ENCODE measurements at regions not wholly inside any gene's neighbourhood (a gene's known extent, or its start where the extent isn't known, plus 50 kb on each side); places are given as distances from the start of the nearest gene placed in this dataset.

DNA sequence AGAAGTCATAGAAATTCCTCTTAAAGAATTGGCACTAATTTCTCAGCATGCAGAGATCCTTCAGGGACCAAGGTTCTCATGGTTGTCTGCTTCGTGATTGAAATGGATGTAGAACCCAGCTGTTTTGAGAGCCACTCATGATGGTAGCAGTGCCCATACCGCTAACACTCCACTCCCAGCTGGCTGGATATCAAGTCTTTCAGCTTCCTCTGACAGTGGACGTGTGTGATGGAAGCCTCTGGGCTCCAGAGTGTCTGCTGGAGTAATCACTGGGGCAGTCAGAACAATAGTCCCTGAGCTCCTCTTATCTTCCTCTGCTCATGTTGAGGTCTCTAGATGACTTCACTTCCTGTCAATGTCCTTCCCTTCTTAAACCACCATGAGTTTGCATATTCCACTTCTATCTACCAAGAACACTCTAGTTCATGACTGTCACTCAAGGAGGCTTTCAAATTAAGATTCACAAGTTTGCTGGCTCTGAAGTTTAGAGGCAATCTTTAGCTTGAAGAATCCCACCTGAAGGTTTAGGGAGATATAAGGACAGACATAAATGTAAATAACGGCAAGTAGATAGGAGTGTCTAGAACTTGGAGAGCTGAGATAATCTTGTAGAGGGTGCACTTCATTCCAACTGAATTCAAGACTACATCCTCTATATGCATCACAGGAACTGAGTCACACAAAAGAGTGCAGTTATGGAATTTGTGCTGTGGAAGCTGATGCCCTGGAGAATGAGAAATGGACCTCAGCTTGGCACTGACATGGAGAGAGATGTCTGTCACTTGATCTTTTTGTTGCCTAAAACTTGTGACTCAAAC lies 64.5 kb upstream of the WDR1 start:
- H2AFZ ChIP-seq, result no peak overlapping the region
- no peak overlapping the region for H3K4me3 Mint-ChIP-seq
- no peaks in the 10 kb centered on the region for H4K20me1 ChIP-seq (replicated peaks; ENCODE audit: insufficient read depth)
- H3K4me1 ChIP-seq (ENCODE audit: insufficient read depth), result no peaks in the 10 kb centered on the region
- no peaks in the 10 kb centered on the region for H3F3A ChIP-seq (replicated peaks; ENCODE audit: low read depth)
- ATAC-seq, result no peak
- DNase-seq (ENCODE audit: low spot score), result no peak
- H3K4me2 ChIP-seq, result no peak overlapping the region
- H3K27me3 ChIP-seq (ENCODE audit: insufficient read depth), result no peaks in the 10 kb centered on the region
- no peak overlapping the region for H3K27ac Mint-ChIP-seq
- no peaks in the 10 kb centered on the region for H3K79me2 ChIP-seq (replicated peaks; ENCODE audit: insufficient read depth)
- H3K36me3 Mint-ChIP-seq (ENCODE audit: low read depth), result no peaks in the 10 kb centered on the region
- H3K4me3 ChIP-seq, result no peak overlapping the region
- TF ChIP-seq NANOG (IDR thresholded peaks at IDR 0.05; ENCODE audit: borderline replicate concordance) (no peak), EZH2 (IDR thresholded peaks at IDR 0.05; ENCODE audit: low read depth, unreplicated experiment) (no peak)
- no peaks in the 10 kb centered on the region for H3K27me3 Mint-ChIP-seq (ENCODE audit: insufficient read depth, low read depth, poor library complexity)
- peaks cover 13% of the 10 kb centered on the region; the same call in 1 of the 2 replicates for H3K9me2 ChIP-seq (ENCODE audit: insufficient read depth)
- no peaks in the 10 kb centered on the region for H3K36me3 ChIP-seq (ENCODE audit: insufficient read depth)
- no peaks in the 10 kb centered on the region for H3K4me1 Mint-ChIP-seq
- H3K9me3 Mint-ChIP-seq, result no peaks in the 10 kb centered on the region; the same call in 2 of the 3 replicates
- H3K27ac ChIP-seq (ENCODE audit: low read depth), result no peak overlapping the region

DNA sequence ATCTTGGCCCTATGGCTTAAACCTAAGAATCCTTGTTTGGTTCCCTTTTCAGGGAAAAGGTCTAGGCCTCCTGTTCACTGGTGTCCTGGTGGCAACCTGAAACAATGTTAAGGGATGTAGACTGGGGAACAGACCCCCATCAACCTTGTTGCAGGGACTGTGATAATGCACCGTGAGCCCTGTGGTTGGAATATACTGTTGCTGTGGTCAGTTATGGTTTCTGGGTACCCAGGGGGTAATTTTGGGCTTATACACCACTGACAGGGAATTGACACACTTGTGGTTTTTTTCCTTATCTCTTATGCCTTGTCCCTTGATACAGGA lies 64.0 kb upstream of the WDR1 start:
- Histone ChIP-seq H3K27ac (ENCODE audit: low read depth) (no peak overlapping the region), H3K4me2 (no peak overlapping the region), H2AFZ (no peak overlapping the region), H3F3A (replicated peaks; ENCODE audit: low read depth) (no peaks in the 10 kb centered on the region), H3K9me2 (ENCODE audit: insufficient read depth) (peaks cover 13% of the 10 kb centered on the region; the same call in 1 of the 2 replicates), H3K4me1 (ENCODE audit: insufficient read depth) (no peaks in the 10 kb centered on the region), H4K20me1 (replicated peaks; ENCODE audit: insufficient read depth) (no peaks in the 10 kb centered on the region), H3K27me3 (ENCODE audit: insufficient read depth) (no peaks in the 10 kb centered on the region), H3K36me3 (ENCODE audit: insufficient read depth) (no peaks in the 10 kb centered on the region), H3K4me3 (no peak overlapping the region), H3K79me2 (replicated peaks; ENCODE audit: insufficient read depth) (no peaks in the 10 kb centered on the region)
- no peak for DNase-seq (ENCODE audit: low spot score)
- Mint-ChIP-seq H3K9me3 (no peaks in the 10 kb centered on the region; the same call in 2 of the 3 replicates), H3K27ac (no peak overlapping the region), H3K4me1 (no peaks in the 10 kb centered on the region), H3K36me3 (ENCODE audit: low read depth) (no peaks in the 10 kb centered on the region), H3K4me3 (no peak overlapping the region), H3K27me3 (ENCODE audit: insufficient read depth, low read depth, poor library complexity) (no peaks in the 10 kb centered on the region)
- ATAC-seq, result no peak
- TF ChIP-seq, protein P1, sequence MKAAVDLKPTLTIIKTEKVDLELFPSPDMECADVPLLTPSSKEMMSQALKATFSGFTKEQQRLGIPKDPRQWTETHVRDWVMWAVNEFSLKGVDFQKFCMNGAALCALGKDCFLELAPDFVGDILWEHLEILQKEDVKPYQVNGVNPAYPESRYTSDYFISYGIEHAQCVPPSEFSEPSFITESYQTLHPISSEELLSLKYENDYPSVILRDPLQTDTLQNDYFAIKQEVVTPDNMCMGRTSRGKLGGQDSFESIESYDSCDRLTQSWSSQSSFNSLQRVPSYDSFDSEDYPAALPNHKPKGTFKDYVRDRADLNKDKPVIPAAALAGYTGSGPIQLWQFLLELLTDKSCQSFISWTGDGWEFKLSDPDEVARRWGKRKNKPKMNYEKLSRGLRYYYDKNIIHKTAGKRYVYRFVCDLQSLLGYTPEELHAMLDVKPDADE (IDR thresholded peaks at IDR 0.05), result no peak
- no peak for TF ChIP-seq NANOG (IDR thresholded peaks at IDR 0.05; ENCODE audit: borderline replicate concordance)
- TF ChIP-seq, protein P2, sequence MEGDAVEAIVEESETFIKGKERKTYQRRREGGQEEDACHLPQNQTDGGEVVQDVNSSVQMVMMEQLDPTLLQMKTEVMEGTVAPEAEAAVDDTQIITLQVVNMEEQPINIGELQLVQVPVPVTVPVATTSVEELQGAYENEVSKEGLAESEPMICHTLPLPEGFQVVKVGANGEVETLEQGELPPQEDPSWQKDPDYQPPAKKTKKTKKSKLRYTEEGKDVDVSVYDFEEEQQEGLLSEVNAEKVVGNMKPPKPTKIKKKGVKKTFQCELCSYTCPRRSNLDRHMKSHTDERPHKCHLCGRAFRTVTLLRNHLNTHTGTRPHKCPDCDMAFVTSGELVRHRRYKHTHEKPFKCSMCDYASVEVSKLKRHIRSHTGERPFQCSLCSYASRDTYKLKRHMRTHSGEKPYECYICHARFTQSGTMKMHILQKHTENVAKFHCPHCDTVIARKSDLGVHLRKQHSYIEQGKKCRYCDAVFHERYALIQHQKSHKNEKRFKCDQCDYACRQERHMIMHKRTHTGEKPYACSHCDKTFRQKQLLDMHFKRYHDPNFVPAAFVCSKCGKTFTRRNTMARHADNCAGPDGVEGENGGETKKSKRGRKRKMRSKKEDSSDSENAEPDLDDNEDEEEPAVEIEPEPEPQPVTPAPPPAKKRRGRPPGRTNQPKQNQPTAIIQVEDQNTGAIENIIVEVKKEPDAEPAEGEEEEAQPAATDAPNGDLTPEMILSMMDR (conservative IDR thresholded peaks at IDR 0.05; ENCODE audit: low read depth in 2 of 2), result no peak
- TF ChIP-seq, protein P3, sequence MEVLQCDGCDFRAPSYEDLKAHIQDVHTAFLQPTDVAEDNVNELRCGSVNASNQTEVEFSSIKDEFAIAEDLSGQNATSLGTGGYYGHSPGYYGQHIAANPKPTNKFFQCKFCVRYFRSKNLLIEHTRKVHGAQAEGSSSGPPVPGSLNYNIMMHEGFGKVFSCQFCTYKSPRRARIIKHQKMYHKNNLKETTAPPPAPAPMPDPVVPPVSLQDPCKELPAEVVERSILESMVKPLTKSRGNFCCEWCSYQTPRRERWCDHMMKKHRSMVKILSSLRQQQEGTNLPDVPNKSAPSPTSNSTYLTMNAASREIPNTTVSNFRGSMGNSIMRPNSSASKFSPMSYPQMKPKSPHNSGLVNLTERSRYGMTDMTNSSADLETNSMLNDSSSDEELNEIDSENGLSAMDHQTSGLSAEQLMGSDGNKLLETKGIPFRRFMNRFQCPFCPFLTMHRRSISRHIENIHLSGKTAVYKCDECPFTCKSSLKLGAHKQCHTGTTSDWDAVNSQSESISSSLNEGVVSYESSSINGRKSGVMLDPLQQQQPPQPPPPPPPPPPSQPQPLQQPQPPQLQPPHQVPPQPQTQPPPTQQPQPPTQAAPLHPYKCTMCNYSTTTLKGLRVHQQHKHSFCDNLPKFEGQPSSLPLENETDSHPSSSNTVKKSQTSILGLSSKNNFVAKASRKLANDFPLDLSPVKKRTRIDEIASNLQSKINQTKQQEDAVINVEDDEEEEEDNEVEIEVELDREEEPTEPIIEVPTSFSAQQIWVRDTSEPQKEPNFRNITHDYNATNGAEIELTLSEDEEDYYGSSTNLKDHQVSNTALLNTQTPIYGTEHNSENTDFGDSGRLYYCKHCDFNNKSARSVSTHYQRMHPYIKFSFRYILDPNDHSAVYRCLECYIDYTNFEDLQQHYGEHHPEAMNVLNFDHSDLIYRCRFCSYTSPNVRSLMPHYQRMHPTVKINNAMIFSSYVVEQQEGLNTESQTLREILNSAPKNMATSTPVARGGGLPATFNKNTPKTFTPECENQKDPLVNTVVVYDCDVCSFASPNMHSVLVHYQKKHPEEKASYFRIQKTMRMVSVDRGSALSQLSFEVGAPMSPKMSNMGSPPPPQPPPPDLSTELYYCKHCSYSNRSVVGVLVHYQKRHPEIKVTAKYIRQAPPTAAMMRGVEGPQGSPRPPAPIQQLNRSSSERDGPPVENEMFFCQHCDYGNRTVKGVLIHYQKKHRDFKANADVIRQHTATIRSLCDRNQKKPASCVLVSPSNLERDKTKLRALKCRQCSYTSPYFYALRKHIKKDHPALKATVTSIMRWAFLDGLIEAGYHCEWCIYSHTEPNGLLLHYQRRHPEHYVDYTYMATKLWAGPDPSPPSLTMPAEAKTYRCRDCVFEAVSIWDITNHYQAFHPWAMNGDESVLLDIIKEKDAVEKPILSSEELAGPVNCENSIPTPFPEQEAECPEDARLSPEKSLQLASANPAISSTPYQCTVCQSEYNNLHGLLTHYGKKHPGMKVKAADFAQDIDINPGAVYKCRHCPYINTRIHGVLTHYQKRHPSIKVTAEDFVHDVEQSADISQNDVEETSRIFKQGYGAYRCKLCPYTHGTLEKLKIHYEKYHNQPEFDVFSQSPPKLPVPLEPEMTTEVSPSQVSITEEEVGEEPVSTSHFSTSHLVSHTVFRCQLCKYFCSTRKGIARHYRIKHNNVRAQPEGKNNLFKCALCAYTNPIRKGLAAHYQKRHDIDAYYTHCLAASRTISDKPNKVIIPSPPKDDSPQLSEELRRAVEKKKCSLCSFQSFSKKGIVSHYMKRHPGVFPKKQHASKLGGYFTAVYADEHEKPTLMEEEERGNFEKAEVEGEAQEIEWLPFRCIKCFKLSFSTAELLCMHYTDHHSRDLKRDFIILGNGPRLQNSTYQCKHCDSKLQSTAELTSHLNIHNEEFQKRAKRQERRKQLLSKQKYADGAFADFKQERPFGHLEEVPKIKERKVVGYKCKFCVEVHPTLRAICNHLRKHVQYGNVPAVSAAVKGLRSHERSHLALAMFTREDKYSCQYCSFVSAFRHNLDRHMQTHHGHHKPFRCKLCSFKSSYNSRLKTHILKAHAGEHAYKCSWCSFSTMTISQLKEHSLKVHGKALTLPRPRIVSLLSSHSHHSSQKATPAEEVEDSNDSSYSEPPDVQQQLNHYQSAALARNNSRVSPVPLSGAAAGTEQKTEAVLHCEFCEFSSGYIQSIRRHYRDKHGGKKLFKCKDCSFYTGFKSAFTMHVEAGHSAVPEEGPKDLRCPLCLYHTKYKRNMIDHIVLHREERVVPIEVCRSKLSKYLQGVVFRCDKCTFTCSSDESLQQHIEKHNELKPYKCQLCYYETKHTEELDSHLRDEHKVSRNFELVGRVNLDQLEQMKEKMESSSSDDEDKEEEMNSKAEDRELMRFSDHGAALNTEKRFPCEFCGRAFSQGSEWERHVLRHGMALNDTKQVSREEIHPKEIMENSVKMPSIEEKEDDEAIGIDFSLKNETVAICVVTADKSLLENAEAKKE (CRISPR knock-in tag; IDR thresholded peaks at IDR 0.05), result no peak
- no peak for TF ChIP-seq JUNB (IDR thresholded peaks at IDR 0.05; ENCODE audit: unreplicated experiment)
- no peak for TF ChIP-seq STAT1 (IDR thresholded peaks at IDR 0.05; ENCODE audit: unreplicated experiment)
- TF ChIP-seq EZH2 (IDR thresholded peaks at IDR 0.05; ENCODE audit: low read depth, unreplicated experiment), result no peak
- no peak for TF ChIP-seq EZH2phosphoT487 (IDR thresholded peaks at IDR 0.05; ENCODE audit: unreplicated experiment)
- no peak for TF ChIP-seq ZNF114 (CRISPR knock-in tag; IDR thresholded peaks at IDR 0.05)
- no peak for TF ChIP-seq CREB1 (CRISPR knock-in tag; IDR thresholded peaks at IDR 0.05; ENCODE audit: low read depth)
- no peak for TF ChIP-seq ZNF331 (CRISPR knock-in tag; IDR thresholded peaks at IDR 0.05; ENCODE audit: low read depth)
- TF ChIP-seq POLR2AphosphoS5 (IDR thresholded peaks at IDR 0.05; ENCODE audit: low read depth), result no peak

All from GM23338 (cell line).